HG02642 (cell line): ENCODE measurements at regions not wholly inside any gene's neighbourhood (a gene's known extent, or its start where the extent isn't known, plus 50 kb on each side); places are given as distances from the start of the nearest gene placed in this dataset.

Experiments used
- ATAC-seq: cut with Tn5 transposase; IDR thresholded peaks from one replicate; pipeline ENCODE4 v1.9.1; 2021; ENCODE audit warnings: mild to moderate bottlenecking; ENCODE audit not compliant: unreplicated experiment, poor library complexity

- ATAC-seq, result no peak
Observed at GRCh38 chr2:139864821-139865302, 1084.7 kb upstream of the NXPH2 start.

GRCh38 chr2:139854769-139855483 lies 1074.7 kb upstream of the NXPH2 start:
- ATAC-seq, result no peak

DNA sequence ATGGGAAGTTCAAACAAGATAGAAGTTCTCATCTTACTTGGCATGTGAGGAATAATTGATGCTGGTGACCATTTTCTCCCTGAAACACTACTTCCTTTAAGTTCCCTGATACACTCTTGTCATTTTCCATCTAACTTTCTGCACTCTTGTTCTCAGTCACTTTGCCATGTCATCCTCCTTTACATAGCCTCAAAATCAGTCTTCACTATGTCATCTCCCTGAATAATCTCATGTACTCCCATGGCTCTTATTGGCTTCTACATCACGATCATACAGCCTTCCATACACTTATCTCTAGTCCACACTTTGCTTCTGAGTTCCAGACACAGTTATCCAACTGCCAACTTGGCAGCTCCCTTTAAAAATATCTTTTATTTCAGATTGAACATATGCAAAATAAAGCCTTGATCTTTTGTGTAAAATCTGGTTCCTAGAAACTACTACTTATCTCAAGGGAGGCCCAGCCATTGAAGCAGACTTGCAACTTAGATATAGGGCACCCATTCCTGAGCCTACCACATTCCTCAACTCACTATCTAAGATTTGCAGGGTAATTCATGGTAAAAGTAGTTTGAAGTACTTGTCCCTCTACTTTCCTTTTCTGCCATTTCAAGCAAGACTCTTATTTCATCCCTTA lies 1070.2 kb upstream of the NXPH2 start:
- ATAC-seq, result no peak

- ATAC-seq, result no peak
Observed at GRCh38 chr2:139836769-139837168, 1056.6 kb upstream of the NXPH2 start.

GRCh38 chr2:139835101-139835500 lies 1054.9 kb upstream of the NXPH2 start:
- no peak for ATAC-seq

DNA sequence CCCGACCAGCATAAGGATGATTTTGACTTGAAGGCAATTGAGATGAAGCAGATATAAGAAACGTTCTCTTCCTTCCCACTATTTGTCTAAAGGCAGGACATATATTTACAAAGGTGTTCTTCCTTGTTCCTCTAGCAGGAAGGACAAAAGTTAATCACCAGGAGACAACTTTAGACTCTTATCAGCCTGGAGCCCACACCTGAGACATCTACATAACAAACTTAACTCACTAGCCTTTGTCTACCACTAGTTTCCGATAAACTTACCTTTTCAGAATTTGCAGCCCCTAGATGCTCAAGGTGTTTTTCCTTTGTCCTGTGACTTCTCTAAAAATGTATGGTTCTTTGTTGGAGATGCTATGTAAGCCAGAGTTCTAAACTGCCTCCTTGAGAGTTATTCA lies 1047.8 kb upstream of the NXPH2 start:
- no peak for ATAC-seq

DNA sequence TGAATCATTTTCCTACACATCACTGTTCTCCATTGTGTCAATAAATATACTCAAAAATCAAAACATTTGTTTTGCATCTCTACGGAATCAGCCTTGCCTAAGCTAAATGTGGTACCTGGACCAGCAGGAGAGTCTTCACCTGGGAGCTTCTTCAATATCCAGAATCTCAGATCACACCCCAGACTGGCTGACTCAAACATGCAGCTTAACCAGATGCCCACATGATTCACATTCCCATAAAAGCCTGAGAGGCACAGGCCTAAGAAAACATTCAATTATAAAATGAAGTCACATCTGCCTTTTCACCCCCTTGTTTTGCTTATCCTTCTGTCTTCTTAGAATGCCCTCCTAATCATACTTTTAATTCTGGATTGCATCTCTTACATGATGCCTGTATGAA lies 1045.5 kb upstream of the NXPH2 start:
- no peak for ATAC-seq

DNA sequence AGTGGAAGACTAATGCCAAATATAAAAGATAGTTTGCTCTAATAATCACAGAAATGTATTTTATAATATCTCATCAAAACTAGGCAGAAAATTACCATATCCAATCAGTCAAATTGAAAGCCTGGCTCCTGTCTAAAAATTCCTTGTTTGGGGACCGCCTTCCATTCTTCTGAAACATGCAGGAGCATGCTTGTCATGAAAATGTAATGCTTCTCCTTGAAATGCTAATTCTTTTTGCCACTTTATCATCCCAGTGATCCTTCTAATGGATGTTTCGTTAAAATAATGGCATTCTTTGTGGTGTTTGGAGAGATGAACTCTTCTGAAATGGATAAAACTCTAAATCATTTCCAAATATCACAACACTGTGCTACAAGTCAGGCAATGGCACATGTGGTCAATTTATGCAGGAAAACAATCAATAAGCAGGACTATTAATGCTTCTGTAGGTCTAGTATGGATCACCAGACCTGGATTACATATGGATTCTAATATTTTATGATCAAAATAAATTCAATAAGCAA lies 1039.1 kb upstream of the NXPH2 start:
- no peak for ATAC-seq

DNA sequence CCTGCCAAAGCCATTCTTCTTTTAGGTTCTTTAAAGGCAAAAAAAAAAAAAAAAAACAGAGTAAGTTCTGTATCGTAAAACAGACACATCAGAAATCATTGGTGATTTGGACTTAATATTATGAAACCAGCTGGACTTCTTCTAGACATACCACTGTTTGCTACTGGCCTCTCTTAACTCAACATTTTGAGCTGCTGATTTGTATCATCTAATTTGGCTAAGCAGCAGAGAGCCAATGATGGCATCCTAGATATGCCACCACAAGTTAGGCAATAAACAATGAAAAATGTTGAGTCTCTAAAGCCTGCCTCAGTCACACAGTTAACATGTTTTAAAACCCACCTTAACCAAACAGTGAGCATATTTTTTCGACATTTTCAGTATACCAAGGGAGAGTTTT lies 1034.3 kb upstream of the NXPH2 start:
- ATAC-seq, result no peak

GRCh38 chr2:139813340-139813739 lies 1033.2 kb upstream of the NXPH2 start:
- ATAC-seq, result no peak

- ATAC-seq, result no peak
Observed at GRCh38 chr2:139805441-139805840, 1025.3 kb upstream of the NXPH2 start.

DNA sequence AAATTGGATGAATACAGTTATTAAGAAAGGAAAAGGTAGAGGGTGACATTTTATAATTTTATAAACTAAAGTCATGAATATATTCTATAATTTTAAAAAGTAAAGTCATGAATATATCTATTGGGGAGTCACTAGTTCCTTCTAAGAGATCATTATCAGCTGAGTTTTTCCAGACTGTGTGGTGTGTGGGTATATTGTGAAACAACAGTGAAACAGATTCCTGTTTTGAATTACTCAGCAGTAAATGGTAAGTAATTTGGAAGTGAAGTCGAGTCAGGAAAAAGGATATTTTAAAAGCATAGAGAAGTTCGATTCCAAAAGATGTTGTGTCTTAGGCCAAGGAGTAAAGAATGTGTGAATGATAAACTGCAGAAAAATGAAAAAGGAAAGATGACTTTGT lies 1018.2 kb upstream of the NXPH2 start:
- no peak for ATAC-seq

DNA sequence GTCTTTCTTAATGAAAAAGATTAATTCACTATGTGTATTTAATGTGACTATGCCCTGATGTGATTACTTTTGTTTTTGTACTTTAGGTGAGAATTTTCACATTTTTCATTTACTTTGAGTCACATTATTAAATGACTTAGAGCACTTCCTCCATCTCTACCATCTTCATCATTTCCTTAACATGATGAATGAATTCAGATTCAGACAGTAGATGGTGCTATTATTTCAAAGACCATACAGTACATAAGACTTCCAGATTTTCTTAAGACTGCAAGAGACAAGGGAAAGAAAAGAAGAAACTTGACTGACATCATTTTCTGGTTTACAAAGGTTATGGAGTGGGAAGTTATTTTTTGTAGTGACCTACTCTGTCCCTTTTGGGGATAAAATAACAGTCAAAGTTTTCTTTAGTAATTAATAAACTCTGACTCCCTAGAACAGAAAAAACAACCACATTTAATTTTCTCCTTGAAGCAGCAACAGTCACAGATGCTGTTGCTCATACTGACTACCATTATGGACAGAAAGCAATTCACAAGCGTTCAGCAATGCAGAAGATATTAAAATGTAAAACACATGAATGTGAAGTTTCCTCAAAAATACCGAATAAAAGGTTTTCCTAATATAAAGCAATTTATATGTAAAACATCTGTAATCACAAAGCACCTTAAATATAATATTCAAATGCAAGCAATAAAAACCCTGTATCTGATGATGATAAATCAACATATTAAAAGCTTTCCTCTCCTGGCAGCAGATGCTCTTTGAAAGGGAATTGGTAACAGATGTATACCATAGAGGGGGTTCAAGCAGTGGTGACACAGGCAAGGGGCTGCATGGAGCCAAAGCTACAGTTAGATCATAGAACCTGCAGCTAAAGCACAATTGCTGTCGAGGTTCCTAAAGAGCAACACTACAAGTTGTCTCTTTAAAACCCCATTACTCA lies 1010.9 kb upstream of the NXPH2 start:
- ATAC-seq, result no peak

DNA sequence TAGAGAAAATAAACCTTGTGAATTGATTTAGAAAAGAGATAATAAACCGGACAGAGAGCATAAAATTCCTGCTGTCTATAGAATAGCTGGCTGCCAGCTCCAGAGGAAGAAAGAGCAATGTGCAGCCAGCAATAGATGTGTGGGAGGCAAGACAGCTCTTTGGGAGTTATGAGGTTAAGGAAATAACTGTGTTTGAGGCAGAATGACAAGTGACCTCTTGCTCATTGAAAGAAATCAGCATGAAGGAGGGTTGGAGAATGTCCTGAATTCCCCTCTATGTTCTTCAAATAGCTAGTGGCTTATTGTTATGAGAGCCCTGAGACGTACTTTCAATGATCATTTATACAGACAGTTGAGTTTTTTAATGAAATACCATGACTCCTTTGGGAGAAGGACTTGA lies 1009.9 kb upstream of the NXPH2 start:
- ATAC-seq, result no peak

DNA sequence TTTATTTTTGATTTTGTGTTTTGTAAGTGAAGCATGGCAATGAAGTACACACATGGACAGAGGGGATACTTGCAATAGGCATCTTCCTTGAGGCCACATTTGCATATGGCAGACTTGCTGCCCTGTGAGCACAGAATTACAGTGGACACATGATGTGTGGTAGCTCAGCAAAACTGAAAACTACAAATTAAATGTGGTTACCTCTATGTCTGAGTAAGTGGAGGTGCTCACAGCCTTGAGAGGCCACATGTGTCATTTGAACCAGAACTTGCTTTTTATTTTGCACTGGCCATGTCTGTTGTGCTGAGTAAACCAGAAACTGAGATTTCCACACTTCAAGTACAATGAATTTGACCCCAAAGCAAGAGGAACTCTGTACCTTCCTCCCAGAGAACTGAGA lies 998.5 kb upstream of the NXPH2 start:
- ATAC-seq, result no peak

- no peak for ATAC-seq
Observed at GRCh38 chr2:139773720-139774277, 993.6 kb upstream of the NXPH2 start.

GRCh38 chr2:139769633-139770032 lies 989.4 kb upstream of the NXPH2 start:
- ATAC-seq, result no peak

DNA sequence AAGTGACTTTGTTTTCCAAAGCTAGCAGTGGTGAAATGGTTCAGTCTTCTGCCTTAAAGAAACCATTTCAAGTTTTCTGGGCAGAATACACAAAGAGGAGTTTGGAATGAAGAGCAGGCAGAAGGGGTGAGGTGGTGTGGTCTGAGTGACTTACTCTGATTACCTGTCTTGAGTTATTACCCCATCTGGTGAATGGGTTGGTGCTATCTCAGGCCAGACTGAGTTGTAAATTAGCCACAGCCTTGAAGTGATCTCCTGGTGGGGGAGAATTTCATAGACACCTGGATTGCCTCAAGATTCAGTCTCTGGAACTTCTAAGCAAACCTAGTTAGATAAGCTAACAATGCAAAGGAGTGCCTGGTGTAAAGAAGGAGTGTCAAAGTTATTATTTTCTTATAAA lies 983.5 kb upstream of the NXPH2 start:
- ATAC-seq, result no peak

GRCh38 chr2:139759000-139759505 lies 978.9 kb upstream of the NXPH2 start:
- no peak for ATAC-seq

- ATAC-seq, result no peak
Observed at GRCh38 chr2:139746901-139747300, 966.7 kb upstream of the NXPH2 start.
